ENCODE measurements at regions not wholly inside any gene's neighbourhood (a gene's known extent, or its start where the extent isn't known, plus 50 kb on each side); places are given as distances from the start of the nearest gene placed in this dataset.

GRCh38 chr7:121741896-121742295 lies 131.1 kb upstream of the PTPRZ1 start:
- TF ChIP-seq CTCF (IDR thresholded peaks at IDR 0.05) (no peak), POLR2A (IDR thresholded peaks at IDR 0.05) (no peak)
